ENCODE measurements at regions not wholly inside any gene's neighbourhood (a gene's known extent, or its start where the extent isn't known, plus 50 kb on each side); places are given as distances from the start of the nearest gene placed in this dataset.

DNA sequence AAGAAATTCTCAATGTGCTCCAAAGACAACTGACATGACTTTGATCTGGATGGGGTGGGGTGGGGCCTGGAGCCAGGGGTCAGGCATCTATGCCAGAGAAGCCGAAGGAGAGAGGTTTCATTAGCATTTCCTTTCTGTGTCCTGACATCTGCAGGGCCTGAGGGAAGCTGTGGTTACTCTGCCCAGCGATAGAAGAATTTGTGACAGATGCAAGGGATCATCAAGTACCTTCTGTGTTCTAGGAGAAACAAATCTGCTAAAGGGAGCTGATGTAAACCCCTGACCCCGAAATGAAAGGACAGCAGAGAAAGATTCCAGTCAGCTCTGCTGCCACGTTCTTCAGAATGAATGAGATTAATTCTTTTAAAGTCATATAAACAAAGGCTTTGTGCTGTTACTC lies 335.7 kb downstream of the PRELID2 start:
- no peak for ATAC-seq

DNA sequence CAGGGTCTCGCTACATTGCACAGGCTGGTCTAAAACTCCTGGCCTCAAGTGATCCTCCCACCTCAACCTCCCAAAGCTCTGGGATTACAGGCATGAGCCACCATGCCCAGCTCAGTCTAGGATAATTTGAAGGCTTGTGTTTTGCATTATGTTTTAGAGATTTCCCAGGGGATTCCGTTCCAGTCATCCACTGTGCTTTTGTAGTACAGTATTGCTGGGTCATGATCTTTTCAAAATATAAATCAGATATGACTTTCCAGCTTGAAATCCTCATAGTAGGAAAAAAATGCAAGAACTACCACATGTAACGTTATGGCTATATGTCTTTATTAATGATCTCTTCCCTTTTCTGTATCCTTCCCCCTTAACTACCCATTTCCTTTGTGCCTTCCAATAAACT lies 338.1 kb downstream of the PRELID2 start:
- no peak for ATAC-seq

GRCh38 chr5:145495741-145496140 lies 339.4 kb downstream of the PRELID2 start:
- no peak for ATAC-seq

- no peak for ATAC-seq
Observed at GRCh38 chr5:145495196-145495595, 339.9 kb downstream of the PRELID2 start.

DNA sequence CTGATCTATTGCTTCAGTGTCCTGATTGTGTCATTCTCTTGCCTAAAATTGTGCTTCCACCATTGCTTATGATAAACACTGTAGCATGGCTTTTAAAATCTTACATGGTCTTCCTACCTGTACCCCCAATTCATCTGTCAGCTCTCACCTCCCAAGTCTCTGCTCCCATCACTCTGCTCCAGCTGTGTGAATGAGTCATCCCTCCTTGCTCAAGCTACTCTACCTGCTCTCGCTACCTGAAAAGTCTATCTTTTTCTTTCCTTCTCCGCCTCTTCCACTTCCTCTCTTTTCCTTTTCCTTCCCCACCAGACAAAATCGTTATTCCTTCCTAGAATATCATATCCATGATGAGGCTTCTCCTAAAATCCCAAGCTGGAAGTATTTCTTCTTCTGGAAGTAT lies 341.7 kb downstream of the PRELID2 start:
- no peak for ATAC-seq

DNA sequence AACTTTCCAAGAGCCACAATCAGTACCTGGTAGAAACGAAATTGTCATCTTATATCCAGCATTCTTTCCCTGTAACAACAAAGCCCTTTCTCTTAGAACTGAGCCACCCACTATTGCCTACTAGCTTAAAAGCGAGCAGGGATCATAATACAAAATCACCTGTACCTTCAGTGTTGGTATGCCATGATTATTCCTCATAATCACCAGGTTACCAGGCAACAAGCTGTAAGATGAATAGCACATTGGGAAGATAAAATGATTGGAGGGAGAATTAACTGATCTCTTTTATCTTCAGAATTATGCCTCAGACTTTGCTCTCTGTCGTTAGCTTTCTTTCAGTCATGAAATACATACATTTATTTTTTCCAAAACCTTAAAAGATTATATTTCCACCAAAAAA lies 345.6 kb downstream of the PRELID2 start:
- ATAC-seq, result no peak

DNA sequence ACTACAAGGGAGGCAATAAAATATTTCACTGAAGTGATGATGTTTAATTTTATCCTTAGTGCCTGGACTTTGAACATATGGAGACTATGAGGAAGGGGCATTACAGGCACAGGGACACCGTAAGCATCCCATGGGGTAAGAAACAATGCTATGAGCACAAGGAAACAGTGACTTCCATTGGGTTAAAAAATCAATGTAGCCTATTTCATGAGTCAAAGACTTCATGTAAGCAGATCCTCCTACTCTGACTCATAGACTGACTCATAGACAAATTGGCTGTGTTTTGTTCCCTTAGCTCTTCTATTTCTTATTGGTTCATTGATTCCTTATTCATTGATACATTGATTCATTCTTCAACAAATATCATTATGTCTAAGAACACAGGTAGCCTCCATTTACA lies 351.0 kb downstream of the PRELID2 start:
- no peak for ATAC-seq

GRCh38 chr5:145483212-145483611 lies 351.9 kb downstream of the PRELID2 start:
- ATAC-seq, result no peak

GRCh38 chr5:145479857-145480256 lies 355.3 kb downstream of the PRELID2 start:
- ATAC-seq, result no peak

DNA sequence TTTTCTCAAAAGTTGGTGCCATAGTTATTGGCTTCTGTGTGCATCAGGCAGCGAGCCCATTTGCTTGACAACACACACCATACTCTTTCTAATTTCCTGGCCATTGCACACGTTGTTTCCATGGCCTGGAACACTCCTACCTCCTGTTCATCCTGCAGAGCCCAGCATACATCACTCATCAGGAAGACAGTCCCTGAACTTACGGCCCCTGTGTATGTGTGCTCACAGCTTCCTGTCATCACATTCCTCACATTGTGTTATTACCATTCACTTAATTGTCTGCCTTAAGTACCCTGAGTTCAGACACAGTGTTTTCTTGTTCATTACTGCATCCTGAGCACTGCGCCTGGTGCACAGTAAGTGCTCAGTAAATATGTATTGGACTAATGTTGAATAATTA lies 355.9 kb downstream of the PRELID2 start:
- ATAC-seq, result no peak

DNA sequence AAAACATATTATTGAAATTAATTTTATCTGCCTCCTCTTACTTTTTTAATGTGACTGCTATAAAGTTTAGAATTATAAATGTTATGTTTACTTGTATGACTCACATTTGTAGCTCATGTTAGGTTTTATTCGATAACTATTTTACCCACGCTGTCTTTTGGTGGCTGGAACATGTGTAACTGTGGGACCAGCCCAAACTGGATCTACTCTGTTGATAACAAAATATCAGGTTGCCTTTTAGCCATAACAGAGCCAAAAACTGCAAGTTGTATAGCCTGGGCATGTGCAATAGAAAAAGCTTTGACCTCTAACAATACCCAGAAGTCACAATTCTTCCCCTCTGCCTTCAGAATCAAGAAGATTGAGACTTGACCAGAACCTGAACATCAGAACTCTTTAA lies 356.5 kb downstream of the PRELID2 start:
- no peak for ATAC-seq

- ATAC-seq, result no peak
Observed at GRCh38 chr5:145473042-145473642, 362.0 kb downstream of the PRELID2 start.

- no peak for ATAC-seq
Observed at GRCh38 chr5:145471831-145472612, 363.1 kb downstream of the PRELID2 start.

DNA sequence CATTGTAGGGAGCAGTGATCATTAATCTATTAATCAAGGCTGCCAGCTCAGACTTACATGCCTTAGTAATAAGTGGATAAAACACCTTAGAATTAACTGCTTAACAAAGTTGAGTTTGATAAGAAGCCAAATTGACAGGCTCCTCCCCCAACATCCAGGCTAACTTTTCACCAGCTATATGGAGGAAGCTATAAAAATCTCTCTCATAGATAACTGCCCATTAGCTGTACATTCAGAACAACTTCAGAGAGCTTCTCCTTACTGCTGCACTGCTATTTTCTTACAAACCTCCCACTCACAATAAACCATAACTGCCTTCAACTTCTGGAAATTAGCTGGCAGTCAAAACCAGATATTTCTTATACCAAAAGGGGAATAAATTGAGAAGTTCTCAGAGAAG lies 364.1 kb downstream of the PRELID2 start:
- ATAC-seq, result no peak

GRCh38 chr5:145470396-145470979 lies 364.7 kb downstream of the PRELID2 start:
- no peak for ATAC-seq

DNA sequence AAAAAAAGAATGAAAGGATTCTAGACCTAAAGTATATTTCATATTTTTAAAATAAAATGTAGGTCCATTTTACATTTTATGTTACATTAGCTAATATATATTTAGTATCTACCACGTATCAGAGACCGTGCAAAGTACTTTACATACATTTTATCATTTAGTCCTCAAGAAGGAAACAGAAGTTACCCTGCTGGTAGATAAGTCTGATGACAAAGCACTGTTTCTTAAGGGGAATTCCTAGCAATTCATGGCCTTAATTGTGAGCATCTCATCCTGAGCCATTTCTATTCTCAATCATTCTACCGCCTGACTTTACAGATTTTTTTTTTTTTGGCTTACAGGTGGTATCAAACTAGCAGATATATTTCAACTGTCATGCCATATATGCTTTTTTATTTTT lies 367.7 kb downstream of the PRELID2 start:
- ATAC-seq, result no peak

DNA sequence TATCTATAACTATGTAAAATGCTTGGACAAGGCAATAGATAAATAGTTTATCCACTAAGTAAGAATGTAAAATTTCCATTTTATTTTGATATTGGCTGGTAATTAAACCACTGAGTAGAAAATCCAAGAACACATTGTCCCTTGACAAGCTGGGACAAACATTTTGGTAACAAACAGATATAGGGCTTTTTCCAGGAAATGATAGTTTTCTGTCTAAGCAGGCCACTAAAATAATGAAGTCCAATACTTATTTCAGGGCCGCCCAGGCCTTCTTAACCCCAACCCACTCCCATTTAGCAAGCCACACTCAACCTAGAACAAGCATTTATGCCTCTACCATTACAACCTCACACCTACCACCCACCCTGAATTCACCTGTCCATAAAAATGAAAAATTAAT lies 368.6 kb downstream of the PRELID2 start:
- ATAC-seq, result no peak

DNA sequence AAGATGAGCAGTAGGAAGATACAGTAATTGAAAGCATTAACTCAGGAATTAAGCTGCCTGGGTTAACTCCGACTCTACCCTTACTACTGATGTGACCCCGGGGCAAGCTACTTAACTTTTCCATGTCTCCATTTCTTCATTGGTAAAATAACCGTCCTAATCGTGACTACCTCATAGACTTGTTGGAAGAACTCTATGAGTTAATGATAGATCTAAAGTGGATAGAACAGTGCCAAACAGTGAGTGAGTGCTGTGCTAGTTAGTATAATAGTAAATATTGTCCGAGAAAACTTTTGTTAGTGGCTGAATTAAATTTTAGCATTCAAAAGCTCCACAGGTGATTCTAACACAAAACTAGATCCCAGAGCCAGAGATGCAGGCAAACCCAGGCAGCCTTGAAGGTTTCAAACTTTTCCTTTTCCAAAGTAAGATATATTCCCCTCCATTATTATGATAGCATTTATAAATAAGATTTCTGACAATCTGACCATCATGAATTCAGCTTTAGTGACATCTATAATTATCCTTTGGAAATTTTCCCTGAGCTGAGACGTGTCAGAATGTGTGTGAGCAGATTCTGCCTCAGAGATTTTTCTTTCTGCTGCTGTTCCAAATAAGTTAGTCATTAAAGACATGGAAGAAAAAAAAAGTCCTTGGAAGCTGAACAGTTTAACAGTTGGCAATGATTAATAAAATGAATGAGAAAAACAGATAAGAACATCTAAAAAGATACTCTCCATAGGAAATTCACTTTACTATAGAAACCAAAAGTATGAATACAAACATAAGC lies 369.5 kb downstream of the PRELID2 start:
- ATAC-seq, result no peak

GRCh38 chr5:145464171-145464570 lies 371.0 kb downstream of the PRELID2 start:
- no peak for ATAC-seq

DNA sequence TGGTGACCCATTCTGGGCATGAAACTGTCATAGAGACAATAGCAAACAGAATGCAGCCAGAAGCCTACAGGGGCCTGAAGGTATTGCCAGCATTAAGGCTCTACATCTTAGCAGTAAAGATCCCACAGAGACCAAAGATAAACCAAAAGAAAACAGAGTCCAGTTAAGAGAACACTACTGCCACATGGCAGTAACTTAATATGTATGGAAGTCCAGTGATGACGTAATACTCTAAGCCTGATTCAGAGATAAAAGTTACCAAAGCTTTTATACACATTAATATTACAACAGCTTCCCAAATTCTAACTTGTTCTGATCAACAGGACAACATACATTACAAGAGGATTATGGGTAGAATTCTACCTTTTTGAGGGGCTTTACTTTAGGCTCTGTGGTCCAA lies 371.5 kb downstream of the PRELID2 start:
- ATAC-seq, result no peak

DNA sequence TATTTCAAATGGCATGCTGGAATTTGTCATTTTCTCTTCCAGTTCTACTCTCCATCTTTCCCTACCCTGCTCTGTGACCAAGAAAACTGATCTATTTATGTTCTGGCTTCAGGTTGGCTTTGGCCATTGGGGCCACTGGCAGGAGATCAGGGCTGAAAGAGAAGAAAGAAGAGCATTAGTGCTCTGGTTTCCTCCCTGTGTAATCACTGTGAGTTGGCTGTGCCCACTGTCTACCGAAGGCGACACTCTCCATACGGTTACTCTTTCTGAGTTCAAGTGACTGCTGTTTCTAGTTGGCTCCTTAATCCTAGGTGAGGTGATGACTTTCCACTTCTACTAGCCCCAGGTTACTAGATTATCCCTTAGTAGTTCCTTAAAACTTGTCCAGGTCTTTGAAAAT lies 372.6 kb downstream of the PRELID2 start:
- no peak for ATAC-seq

GRCh38 chr5:145450286-145450885 lies 384.8 kb downstream of the PRELID2 start:
- no peak for ATAC-seq

DNA sequence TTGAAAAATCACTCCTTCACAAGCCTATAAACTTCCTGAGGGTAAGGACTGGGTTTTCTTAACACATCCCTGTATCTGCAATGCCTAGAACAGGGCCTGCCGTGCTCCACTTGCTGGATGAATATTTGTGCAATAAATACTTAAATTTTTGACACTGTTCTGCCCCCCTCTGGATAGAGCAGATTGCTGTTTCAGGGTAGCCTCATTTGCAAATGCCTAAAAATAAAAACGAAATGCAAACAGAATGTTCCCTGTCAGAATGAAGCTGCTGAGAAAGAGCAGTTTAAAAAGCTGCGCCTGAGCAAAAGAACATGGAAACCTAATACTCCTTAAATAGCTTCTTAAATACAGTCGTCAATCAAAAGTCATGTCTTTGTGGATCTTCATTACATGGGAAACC lies 385.3 kb downstream of the PRELID2 start:
- ATAC-seq, result no peak
